NCI-H128 (cell line): ENCODE measurements at regions not wholly inside any gene's neighbourhood (a gene's known extent, or its start where the extent isn't known, plus 50 kb on each side); places are given as distances from the start of the nearest gene placed in this dataset.
"Not testable (repeated sequence)": the region's sequence is repeated elsewhere in the genome, so short reads cannot be mapped to it uniquely, and the experiment has no call there.

Source experiments
- DNase-seq: peaks from one replicate; lab custom pipeline; 2025; ENCODE audit not compliant: unreplicated experiment; lab: John Stamatoyannopoulos, UW

DNA sequence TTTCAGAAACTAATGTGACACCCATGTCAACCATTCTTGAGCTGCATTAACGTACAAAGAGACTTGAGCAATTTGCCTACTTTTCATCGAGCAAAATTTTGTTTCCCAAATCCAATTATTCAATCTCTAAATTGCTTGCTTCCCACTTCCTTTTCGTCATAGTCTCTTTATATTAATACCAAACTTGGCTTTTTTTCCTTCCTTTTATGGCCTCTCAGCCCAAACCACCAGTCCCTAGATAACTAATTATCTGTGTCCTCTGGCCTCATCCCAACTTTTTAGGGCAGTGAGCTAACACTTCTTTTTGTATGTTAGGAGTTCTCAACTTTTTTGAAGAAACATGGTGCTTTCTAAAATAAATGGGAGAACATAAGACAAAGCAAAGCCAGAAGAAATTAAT is 155.5 kb upstream of the S1PR3 start:
- DNase-seq: no peak

DNA sequence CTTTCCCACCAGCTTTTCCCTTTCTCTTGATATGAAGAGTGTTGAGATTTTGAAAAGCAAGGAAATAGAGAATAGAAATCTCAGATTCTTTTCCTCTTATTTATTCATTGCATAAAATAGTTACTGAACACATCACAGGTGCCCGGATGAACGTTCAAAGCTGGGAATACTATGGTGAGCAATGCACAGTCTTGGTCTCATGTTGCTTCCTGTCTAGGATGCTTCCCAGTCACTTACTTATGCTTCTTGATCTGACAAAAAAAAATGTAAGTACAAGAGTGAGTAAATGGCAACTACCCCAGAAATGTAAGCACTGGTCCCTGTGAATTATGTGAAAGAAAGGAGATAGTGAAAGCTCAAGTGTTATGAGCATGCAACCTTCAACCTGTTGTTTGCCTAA is 153.5 kb upstream of the S1PR3 start:
- no peak for DNase-seq

DNA sequence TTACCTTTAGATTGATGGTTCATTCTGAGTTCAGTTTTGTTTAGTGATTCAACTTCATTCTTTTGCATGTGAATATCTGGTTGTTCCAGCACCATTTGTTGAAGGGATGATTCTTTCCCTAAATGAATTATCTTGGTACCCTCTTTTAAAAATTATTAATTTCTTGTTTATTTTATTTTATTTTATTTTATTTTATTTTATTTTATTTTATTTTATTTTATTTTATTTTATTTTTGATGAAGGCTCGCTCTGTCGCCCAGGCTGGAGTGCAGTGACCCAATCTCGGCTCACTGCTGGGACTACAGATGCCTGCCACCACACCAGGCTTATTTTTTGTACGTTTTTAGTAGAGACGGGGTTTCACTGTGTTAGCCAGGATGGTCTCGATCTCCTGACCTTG is 141.4 kb upstream of the S1PR3 start:
- DNase-seq: not testable (repeated sequence)

DNA sequence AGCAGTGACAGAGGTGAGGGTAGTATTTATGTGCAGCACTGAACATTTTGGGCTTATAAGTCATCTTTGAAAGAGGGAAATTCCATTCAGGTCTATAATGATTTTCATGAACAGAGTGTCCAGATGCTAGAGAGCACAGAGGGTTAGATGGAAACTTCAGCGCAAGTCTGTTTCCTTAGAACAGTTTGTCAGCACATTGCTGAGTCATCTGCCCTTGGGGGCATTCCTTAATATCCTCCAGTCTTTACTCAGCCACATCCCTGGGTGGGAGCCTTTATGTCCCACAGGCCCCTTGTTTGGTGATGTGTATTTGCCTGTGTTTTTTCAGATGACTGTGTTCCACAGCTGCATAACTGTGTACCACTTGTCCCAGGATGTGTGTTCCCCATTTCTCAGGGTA is 138.5 kb upstream of the S1PR3 start:
- no peak for DNase-seq

DNA sequence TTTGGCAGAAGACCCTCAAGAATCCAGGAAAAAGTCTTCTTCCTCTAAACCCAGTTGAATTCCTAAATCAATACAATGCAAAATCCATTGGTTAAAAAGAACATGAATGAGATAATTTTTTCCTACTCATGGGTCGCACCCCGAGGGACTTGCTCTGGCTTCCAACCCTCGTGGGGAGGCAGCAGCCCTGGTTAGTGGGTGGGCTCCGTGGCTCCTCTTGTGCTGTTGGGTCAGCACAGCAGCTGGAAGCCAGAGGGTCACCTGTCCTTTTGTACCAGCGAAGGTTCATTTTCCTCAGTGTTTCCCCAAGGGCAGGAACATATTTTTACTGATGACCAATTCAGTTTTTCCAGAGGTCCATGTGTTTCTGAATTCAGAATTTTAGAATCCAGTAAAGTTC is 120.6 kb upstream of the S1PR3 start:
- DNase-seq: no peak

DNA sequence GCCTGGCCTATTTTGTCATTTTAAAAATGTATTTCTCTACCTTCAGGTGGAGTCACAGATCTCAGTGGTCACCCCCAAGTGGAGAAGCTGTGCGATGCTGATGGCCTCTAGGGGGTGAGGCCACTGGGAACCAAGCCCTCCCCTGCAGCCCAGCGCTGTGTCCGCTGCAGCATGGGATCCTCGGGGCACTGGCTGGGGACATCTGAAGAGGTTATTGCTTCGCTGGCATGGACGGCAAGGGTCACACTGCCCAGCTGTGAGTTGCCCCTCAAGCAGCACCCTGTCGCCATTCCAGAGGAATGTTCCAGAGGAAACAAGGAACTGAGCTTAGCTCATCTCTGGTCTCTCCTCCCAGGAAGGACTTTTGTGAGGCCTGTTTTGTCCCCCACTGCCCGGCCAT is 119.6 kb upstream of the S1PR3 start:
- DNase-seq: no peak

DNA sequence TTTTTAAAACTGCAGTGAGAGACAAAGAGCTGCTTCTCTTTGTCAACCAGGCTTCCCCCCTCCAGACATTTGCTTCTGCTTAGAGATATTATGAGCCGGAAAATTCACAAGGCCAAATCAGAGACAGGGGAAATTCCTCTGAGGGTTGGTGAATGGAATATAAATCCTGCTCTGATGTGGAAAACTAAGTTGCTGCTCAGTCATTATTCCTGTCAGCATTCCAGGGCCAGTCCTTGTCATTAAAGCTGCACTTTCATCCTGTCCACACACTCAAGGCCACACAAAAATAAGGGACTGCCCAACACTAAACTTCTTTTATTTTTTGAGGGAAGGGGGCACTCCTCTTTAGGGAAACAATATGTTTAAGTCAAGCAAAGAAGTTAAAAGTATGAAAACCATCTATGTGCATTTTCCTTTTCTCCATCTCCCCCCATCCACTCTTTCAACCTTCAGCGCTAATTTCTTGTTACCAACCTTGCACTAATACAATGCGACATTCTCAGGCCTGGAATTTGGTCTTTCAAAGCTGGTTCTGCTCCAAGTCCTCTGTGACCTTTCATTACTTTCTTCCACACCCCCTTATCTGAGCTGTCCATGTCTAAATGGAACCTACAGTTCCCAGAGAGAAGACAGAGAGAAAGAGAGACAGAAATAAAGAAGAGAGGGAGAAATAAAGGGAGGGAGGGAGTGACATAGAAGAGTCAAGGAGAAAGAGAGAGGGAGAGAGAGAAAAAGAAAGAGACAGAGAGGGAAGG is 118.9 kb upstream of the S1PR3 start:
- DNase-seq: no peak

DNA sequence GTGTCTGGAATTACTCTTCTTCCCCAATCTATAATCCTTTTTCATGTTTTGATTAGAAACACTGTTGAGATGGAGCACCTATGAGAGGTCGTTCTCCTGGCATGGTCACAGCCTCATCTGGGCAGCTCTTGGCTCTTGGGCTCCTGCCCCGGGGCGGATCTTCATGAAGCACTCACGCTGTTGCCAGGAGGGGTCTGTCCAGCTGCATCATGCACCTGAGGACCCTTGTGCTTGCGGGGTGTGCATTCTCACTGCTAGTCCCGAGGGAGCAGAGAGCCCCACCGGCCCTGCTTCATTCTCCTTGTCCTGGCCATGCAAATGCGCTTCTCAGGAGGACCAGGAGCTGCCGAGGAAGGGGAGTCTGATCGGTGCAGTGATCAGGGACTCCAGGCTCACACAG is 117.6 kb upstream of the S1PR3 start:
- no peak for DNase-seq

DNA sequence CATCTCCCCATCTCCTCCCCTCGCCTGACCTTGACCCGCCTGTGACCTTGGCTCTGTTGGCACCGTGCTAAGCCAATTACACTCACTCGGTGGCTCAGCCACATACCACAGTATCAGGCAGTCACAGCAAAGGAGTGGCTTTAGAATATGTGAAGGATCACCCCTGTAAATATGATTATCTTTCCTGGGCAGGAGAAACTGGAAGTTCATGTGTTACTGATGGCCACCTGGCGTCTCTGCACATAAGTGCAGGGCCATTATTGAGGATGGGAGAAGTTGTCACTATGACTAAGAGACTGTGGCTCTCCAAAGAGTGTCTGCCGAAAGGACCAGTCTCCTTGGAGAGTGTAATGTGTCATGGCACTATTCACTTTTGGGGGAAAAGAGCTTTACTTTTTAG is 116.9 kb upstream of the S1PR3 start:
- DNase-seq: no peak

DNA sequence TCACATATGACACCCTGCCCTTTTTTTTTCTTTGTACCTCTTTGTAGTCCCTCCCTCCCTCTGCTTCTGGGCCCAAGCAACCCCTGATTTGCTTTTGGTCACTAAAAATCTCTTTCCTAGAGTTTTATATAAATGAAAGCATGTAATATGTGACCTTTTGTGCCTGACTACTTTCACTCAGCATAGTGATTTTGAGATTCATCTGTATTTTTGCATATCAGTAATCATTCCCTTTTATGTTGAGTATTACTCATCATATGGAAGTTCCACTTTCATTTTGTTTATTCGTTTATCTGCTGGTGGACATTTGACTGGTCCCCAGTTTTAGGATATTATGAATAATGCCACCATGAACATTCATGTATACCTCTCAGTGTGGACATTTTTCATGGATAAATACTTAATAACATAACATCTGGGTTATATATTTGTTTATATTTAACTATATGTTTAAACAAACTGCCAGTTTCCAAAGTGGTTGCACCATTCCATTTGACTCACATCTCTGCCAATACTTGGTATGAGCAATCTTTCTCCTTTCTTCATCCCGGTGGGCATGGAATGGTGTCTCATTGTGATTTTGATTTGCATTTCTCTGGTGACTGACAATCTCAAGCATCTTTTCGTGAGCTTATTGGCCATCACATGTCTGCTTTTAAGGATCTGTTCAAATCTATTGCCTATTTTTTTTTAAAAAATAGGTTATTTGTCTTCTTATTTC is 115.7 kb upstream of the S1PR3 start:
- DNase-seq: no peak

DNA sequence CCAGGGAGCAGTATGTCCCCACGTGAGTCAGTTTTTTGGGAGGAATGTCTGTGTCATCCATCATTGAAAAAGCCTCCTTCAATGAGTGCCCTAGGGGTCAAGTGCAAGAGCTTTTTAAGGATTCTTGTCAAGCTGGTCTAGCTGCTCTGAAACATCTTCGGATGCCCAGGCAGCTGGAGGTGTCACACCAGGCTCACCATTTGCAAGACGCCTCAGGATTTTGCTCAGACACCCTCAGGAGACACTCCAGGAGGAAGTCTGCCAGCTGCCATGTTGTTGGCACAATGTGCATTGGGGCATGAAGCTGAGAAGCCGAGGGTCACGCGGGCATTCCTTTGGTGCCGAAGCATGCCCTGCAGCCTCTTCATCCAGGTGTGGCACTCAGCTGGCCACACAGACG is 111.1 kb upstream of the S1PR3 start:
- DNase-seq: no peak

DNA sequence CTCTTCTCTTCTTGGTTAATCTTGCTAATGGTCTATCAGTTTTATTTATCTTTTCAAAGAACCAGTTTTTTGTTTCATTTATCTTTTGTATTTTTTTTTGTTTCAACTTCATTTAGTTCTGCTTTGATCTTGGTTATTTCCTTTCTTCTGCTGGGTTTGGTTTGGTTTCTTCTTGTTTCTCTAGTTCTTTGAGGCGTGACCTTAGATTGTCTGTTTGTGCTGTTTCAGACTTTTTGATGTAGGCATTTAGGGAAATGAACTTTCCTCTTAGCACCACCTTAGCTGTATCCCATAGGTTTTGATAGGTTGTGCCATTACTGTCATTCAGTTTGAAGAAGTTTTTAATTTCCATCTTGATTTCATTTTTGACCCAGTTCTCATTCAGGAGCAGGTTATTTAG is 107.0 kb upstream of the S1PR3 start:
- not testable (repeated sequence) for DNase-seq

DNA sequence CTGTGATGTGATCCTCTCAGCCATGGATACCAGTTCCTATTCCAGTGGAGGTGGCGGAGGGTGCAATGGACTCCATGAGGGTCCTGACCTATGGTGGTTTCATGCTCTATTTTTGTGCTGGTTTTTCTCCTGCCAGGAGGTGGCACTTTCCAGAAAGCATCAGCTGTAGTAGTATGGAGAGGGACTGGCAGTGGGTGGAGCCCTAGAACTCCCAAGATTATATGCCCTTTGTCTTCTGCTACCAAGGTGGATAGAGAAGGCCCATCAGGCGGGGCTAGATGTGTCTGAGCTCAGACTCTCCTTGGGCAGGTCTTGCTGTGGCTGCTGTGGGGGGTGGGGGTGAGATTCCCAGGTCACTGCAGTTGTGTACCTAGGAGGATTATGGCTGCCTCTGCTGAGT is 104.5 kb upstream of the S1PR3 start:
- not testable (repeated sequence) for DNase-seq

DNA sequence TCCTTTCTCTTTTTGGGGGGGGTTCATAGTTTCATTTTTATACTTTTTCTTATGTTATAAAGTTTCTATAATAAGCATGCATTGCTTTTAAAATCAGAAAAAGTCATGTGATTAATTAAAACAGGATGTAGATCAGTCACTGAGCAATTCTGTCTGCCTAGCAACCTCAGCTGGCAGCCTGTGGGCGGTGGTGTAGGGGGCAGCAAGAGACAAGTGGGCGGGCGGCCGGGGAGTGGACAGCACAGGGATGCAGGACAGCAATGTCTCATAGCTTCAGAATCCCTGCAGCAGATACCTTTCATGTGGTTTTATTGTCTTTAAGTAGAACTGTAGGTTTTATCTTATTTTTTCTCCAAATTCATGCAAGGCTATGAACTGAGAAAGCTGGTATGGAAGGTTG is 101.9 kb upstream of the S1PR3 start:
- no peak for DNase-seq

DNA sequence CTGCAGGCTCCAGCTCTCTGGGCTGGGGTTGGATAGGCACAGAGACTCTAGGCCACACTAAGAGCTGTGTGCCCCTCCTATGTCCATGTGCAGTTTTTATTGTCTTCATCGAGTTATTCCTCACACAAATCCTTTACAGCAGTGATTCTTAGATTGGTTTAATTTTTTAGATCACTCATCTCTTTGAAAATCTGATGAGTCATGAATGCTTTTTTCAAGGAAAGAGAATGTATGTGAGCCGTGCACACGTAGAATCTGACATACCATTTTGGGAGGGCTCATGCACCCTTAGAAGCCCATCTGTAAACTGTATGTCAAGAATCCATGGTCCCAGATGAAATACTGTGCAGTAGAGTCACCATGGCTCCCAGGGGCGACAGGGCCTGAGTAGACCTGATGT is 100.7 kb upstream of the S1PR3 start:
- no peak for DNase-seq

DNA sequence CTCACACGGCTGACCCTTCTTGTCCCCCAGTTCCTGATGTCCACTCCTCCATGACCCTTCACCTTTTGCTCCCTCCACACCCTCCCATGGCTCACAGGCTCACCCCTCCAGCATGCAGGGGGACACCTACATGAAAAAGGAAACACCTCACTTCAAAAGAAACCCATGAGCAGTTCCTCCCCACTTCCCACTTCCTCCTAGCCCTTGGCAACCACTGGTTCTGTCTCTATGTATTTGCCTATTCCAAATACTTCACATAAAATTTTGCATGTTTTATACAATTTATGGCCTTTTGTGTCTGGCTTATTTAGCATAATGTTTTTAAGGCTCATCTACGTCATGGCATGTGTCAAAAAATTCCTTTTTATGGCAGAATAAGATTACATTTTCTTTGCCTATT is 100.2 kb upstream of the S1PR3 start:
- no peak for DNase-seq

DNA sequence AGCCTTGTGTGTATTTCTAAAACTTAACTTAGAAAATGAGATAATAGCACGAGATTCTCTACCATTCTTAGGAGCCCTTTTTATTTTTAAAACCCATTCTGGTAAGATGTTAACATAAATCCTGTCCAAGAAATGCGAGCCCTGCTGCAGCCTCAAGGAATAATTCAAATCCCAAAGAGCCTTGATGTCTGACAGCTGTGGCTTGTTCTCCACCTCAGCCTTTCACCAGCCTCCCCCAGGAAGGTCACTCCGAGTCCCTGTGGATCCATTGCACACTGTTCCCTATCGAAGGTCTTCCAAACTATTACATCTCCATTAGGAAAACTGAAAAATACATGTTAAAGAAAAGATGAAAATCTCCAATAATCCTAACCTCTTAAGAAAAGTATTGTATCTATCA is 98.5 kb upstream of the S1PR3 start:
- no peak for DNase-seq

DNA sequence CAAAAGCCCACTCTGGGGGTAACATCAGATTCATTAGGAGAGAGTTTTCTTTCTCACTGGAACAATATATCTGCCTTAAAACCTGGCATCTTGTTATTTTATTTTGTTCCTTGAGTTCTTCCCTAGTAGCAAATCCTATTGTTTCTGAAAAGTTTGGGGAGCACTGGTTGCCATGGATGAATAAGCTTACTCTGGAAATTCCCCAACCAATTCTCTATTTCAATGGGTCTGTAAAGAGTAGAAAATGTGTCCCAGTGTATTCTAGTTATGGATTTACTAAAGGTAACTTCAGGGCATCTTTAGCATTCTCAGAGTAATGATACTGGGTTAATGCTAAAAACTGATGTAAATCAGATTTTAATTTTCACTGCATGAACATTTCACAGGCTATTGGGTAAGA is 94.2 kb upstream of the S1PR3 start:
- DNase-seq: no peak

DNA sequence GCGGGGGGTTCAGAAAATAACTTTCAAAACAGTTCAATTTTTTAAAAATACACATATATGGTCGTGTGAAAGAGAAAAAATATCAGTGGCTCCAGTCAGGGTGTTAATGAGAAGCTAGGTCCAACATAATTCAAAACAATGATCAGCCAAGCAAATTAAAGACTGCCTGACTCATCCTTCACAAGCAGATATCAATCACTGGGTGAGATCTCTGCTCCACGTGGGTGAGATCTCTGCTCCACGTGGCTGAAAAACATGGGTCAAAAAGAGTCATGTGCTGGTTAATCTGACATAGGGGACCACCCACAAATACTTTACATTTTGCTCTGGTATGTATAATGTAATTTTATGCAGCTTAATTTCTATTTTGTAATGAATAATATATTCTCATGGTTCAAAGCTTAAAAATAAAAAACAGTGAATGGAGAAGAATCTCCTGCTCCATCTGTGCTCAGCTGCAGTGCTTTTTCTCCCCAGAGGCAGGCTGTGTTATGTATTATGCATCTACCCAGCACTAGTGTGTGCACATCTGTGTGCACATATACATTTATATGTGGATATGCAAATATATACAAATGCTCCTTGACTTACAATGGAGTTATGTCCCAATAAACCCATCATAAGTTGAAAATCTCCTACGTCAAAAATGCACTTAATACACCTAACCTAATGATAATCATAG is 93.1 kb upstream of the S1PR3 start:
- DNase-seq: no peak

DNA sequence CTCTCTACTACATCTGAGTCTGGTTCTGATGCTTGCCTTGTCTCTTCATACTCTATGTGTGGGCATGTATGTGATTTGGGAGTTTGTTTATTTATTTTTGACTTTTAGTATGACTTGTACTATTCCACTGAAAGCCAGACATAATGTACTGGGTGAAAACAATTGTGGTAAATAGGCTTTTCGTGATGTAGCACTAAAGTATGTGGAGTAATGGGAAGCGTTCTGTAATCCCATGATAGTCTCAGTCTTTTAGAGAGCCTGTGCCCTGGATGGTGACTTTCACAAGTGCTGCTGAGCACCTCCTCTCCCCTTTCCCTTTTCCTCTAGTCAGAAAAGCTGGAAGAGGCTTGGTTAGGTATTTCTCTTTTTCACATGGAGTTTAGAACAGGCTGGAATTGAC is 85.8 kb upstream of the S1PR3 start:
- no peak for DNase-seq

DNA sequence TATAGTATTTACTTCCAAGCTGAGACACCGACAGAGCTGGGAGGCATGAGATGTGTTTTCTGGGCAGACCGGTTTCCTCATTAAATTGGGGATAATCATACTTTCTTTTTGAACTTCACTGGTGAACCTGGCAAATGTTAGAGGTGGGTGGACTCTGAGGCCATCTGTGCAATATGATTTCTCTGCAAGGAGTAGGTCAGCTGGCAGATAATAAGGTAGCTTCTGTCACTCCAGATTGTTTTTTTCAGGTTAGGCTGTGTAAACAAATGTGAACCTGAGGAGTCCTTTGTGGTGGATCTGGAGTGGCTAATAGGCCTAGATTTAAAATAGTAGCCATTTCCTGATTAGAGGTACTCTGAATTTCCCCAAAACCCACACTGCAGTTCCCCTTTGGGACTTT is 75.4 kb upstream of the S1PR3 start:
- DNase-seq: no peak

DNA sequence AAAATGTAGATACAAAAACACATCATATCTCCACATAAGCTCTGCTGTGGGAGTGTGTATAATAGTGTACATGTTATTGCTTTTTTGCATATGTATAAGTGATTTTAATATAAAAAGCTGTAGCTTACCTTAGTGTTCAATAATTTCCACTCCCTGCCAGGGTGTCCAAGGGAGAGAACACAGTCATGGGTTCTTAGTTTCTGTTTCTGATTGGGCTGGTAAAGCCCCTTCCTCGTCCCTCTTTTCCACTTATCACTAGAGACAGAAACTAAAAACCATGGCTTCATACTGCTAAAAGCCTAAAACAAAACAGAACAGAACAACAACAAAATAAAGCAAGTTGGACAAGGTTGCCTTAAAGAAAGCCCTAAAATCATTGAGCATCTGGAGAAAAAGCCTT is 74.4 kb upstream of the S1PR3 start:
- no peak for DNase-seq
